Activated B cell treated with CpG ODN at 0.5 μM for 24 hours (primary cell): ENCODE measurements at regions not wholly inside any gene's neighbourhood (a gene's known extent, or its start where the extent isn't known, plus 50 kb on each side); places are given as distances from the start of the nearest gene placed in this dataset.

Experiments used
- ATAC-seq: fragments of 200-7000 bp; cut with Tn5 transposase; one replicate; pipeline ENCODE4 v1.10.0; 2021; ENCODE audit warnings: low read depth, mild to moderate bottlenecking, moderate library complexity
- CTCF ChIA-PET: fragments of 350-600 bp; sonication (Branson Sonifier 250); formaldehyde crosslinking; loops from one replicate; lab custom pipeline; 2021; ENCODE audit warnings: antibody characterized with exemption; lab: Charles Lee
- POLR2A ChIA-PET: fragments of 350-600 bp; sonication (Branson Sonifier 250); formaldehyde crosslinking; loops from one replicate; lab custom pipeline; 2021; ENCODE audit warnings: antibody characterized with exemption; lab: Charles Lee
- DNase-seq: peaks from one replicate; pipeline ENCODE4 v3.0.0; 2022
- H3K27ac Mint-ChIP-seq: one replicate; pipeline ENCODE4 v1.8.0; 2020; ENCODE audit warnings: mixed read lengths
- H3K27me3 Mint-ChIP-seq: one replicate; pipeline ENCODE4 v1.8.0; 2021; ENCODE audit warnings: mixed read lengths
- H3K36me3 Mint-ChIP-seq: one replicate; pipeline ENCODE4 v1.8.0; 2021; ENCODE audit warnings: low read depth, mixed read lengths
- H3K4me1 Mint-ChIP-seq: one replicate; pipeline ENCODE4 v1.8.0; 2021; ENCODE audit warnings: mixed read lengths
- H3K4me3 Mint-ChIP-seq: one replicate; pipeline ENCODE4 v1.8.0; 2020; ENCODE audit warnings: mild to moderate bottlenecking, mixed read lengths
- H3K9me3 Mint-ChIP-seq: one replicate; pipeline ENCODE4 v1.8.0; 2020; ENCODE audit warnings: mixed read lengths
- intact Hi-C: fragments of 100-400 bp; cut with micrococcal nuclease; formaldehyde crosslinking; loops from one replicate; pipeline ENCODE4 v1.15.1; 2024
- TF ChIP-seq, protein P1 (sequence below): fragments of 200-600 bp; IDR thresholded peaks from one replicate; pipeline ENCODE4 v1.8.0; 2022; ENCODE audit warnings: antibody characterized with exemption, mild to moderate bottlenecking

DNA sequence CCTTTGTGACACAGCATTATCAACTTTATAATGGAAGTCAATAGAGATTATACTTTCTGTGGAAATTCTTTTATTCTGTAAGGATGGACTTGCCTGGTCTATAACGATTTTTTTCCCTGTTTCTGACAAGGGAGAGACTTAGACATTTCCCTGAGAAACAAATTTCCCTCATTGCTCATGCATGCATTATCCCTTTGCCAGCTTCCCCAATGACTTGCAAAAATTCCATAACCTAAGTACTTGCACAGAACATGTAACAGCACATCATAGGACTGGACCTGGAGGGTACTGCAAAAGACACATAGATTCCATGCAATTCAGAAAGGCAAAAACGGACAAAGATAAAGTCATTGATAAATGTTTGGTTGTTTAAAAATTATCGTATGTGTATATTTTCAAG lies 166.7 kb downstream of the FHIP1A start:
- ATAC-seq: no peak
- H3K4me3 Mint-ChIP-seq: no peak overlapping the region
- no peaks in the 10 kb centered on the region for H3K4me1 Mint-ChIP-seq
- ChIA-PET CTCF (no interaction called here), POLR2A (no interaction called here)
- DNase-seq: no peak
- intact Hi-C loops: no loop called here
- no peak overlapping the region for H3K27ac Mint-ChIP-seq
- H3K36me3 Mint-ChIP-seq: no peaks in the 10 kb centered on the region
- TF ChIP-seq, protein P1, sequence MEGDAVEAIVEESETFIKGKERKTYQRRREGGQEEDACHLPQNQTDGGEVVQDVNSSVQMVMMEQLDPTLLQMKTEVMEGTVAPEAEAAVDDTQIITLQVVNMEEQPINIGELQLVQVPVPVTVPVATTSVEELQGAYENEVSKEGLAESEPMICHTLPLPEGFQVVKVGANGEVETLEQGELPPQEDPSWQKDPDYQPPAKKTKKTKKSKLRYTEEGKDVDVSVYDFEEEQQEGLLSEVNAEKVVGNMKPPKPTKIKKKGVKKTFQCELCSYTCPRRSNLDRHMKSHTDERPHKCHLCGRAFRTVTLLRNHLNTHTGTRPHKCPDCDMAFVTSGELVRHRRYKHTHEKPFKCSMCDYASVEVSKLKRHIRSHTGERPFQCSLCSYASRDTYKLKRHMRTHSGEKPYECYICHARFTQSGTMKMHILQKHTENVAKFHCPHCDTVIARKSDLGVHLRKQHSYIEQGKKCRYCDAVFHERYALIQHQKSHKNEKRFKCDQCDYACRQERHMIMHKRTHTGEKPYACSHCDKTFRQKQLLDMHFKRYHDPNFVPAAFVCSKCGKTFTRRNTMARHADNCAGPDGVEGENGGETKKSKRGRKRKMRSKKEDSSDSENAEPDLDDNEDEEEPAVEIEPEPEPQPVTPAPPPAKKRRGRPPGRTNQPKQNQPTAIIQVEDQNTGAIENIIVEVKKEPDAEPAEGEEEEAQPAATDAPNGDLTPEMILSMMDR: no peak
- H3K9me3 Mint-ChIP-seq: no peaks in the 10 kb centered on the region
- H3K27me3 Mint-ChIP-seq: peaks cover 2% of the 10 kb centered on the region

DNA sequence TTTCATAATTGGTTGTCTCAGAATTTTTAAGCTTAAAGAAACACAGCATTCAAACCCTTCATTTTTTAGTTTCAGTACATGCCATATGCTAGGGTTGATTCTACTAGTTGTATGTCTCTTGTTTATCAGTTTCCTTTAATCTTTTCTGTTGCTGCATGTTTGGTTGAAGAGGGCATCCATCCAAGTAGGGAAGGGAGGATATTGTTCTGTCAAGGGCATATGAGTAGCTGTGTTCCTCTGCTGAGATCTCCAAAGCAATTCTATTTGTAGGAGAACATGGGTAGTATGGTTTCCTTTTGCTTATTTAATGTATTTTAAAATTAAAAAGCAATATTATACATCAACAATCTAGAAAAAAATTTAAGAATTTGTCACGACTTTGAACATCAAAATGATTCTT lies 167.7 kb downstream of the FHIP1A start:
- H3K27ac Mint-ChIP-seq: no peak overlapping the region
- TF ChIP-seq, protein P1: no peak
- no peaks in the 10 kb centered on the region for H3K36me3 Mint-ChIP-seq
- DNase-seq (no peak), ATAC-seq (no peak)
- H3K9me3 Mint-ChIP-seq: no peaks in the 10 kb centered on the region
- peaks cover 4% of the 10 kb centered on the region for H3K27me3 Mint-ChIP-seq
- intact Hi-C loops: no loop called here
- ChIA-PET POLR2A (no interaction called here), CTCF (no interaction called here)
- no peaks in the 10 kb centered on the region for H3K4me1 Mint-ChIP-seq
- H3K4me3 Mint-ChIP-seq: no peak overlapping the region

DNA sequence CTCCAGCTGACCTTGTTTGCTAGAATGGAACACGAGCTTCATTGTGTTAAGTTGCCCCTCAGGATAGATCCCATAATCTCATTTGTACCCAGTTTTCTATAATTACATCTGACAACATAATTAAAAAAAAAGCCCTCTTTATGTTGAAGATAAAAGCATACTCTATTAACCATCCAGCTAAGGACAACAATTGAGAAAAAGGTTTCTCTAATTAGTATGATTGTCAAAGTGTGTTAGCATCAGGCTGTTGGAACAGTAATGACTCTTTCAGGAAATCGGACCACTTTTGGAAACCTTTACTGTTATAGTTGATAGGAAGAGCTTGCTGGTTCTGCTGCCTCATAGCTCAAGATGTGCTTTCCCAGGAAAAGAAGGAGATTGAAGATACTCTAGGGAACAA lies 172.6 kb downstream of the FHIP1A start:
- ChIA-PET CTCF (no interaction called here), POLR2A (no interaction called here)
- H3K4me1 Mint-ChIP-seq: no peaks in the 10 kb centered on the region
- no peaks in the 10 kb centered on the region for H3K36me3 Mint-ChIP-seq
- TF ChIP-seq, protein P1: no peak
- H3K9me3 Mint-ChIP-seq: no peaks in the 10 kb centered on the region
- ATAC-seq: no peak
- intact Hi-C loops: no loop called here
- no peak overlapping the region for H3K4me3 Mint-ChIP-seq
- H3K27ac Mint-ChIP-seq: no peak overlapping the region
- H3K27me3 Mint-ChIP-seq: peaks cover 9% of the 10 kb centered on the region
- DNase-seq: no peak

DNA sequence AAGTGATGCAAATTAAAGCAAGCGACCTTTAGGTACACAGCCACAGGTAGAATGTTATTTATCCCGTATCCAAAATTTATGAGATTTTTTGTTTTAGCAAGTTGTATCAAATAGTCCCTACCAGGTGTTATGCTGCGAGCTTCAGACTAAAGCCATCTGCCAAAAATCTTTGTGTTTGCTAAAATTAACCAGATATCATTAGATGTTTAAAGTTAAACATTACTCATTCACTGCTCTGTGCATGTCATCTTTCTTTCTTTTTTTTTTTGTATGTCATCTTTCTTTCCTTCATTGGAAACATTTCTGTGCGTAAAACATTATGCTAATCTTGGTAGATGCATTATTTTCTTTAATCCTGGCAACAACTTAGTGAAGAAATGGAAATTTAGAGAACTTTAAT lies 173.1 kb downstream of the FHIP1A start:
- H3K9me3 Mint-ChIP-seq: no peaks in the 10 kb centered on the region

DNA sequence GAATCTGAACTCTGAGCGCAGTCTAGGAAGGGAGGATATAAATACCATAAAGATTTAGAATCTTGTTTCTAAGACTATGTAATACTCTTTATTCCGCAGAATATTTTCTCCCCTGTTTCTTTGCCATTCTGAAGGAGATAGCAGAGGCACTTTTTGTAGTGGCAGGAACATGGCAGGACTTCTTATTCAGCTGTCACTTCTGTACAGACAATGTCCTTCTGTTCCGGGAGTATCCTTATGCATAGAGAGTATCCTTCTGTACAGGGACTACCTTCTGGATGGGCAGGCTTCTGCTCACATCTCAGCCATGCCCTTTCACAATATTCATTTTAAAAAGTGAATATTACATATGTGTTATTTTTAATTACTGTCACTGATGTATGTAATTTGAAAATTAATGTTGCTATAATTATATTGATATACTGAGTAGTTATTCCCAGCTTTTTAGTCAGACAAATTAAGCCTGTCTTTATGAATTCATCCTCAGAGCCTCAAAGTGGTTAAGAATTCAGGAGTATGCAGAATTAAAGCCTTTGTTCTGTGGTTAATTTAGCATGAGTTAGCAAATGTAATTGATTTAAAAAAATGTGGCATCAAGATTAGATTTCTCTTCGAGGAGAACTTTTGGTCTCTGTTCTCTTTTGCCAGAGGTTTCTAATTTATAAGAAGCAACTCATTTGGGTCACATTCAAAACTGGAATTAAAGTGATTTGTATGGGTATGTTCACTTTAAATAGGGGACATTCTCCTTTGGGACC lies 174.4 kb downstream of the FHIP1A start:
- peaks cover 7% of the 10 kb centered on the region for H3K27me3 Mint-ChIP-seq
- no peak for DNase-seq
- H3K36me3 Mint-ChIP-seq: no peaks in the 10 kb centered on the region
- no peak overlapping the region for H3K27ac Mint-ChIP-seq
- TF ChIP-seq, protein P1: no peak
- POLR2A ChIA-PET: no interaction called here
- no peaks in the 10 kb centered on the region for H3K4me1 Mint-ChIP-seq
- CTCF ChIA-PET: no interaction called here
- no peak for ATAC-seq
- H3K9me3 Mint-ChIP-seq: no peaks in the 10 kb centered on the region
- intact Hi-C loops: no loop called here
- H3K4me3 Mint-ChIP-seq: no peak overlapping the region

More for the DNA sequence above, 173.1 kb downstream of the FHIP1A start:
- Mint-ChIP-seq H3K36me3 (no peaks in the 10 kb centered on the region), H3K4me1 (no peaks in the 10 kb centered on the region), H3K27me3 (peaks cover 7% of the 10 kb centered on the region), H3K27ac (no peak overlapping the region), H3K4me3 (no peak overlapping the region)
- ATAC-seq (no peak), DNase-seq (no peak)
- ChIA-PET POLR2A (no interaction called here), CTCF (no interaction called here)
- TF ChIP-seq, protein P1: no peak
- intact Hi-C loops: no loop called here
